ENCODE measurements at regions not wholly inside any gene's neighbourhood (a gene's known extent, or its start where the extent isn't known, plus 50 kb on each side); places are given as distances from the start of the nearest gene placed in this dataset.

GRCh38 chr12:127943481-127944210 lies 323.3 kb upstream of the TMEM132C start:
- H3K4me3 ChIP-seq (ENCODE audit: low read length): no peak overlapping the region
- TF ChIP-seq, protein P1, sequence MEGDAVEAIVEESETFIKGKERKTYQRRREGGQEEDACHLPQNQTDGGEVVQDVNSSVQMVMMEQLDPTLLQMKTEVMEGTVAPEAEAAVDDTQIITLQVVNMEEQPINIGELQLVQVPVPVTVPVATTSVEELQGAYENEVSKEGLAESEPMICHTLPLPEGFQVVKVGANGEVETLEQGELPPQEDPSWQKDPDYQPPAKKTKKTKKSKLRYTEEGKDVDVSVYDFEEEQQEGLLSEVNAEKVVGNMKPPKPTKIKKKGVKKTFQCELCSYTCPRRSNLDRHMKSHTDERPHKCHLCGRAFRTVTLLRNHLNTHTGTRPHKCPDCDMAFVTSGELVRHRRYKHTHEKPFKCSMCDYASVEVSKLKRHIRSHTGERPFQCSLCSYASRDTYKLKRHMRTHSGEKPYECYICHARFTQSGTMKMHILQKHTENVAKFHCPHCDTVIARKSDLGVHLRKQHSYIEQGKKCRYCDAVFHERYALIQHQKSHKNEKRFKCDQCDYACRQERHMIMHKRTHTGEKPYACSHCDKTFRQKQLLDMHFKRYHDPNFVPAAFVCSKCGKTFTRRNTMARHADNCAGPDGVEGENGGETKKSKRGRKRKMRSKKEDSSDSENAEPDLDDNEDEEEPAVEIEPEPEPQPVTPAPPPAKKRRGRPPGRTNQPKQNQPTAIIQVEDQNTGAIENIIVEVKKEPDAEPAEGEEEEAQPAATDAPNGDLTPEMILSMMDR (IDR thresholded peaks at IDR 0.05; ENCODE audit: insufficient read depth, low read depth, low read length, missing control alignments): no peak

DNA sequence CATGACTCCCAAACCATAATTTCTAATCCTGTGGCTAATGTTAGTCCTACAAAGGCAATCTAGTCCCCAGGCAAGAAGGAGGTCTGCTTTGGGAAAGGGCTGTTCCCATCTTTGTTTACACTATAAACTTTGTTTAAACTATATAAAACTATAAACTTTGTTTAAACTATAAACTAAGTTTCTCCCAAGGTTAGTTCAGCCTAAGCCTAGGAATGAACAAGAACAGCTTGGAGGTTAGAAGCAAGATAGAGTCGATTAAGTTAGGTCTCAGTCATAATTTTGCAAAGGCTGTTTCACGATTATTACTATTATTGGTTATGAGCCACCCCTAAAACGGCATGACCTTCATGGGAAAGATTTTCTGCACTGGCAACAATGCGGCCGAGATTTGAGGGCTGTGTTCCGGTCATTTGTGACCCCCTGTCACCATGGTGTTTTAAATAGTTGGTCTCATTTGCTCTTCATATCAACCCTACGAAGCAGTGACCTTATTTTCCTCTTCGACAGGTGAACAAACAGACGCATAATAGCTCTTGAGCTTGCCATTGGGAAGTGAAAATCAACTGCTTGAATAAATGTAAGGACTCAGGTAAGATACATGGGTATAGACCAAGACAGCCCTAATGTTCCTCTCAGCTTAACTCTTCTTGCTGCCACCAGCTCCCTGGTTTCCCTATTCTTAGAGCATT lies 322.6 kb upstream of the TMEM132C start:
- H3K4me3 ChIP-seq (ENCODE audit: low read length): no peak overlapping the region
- DNase-seq (ENCODE audit: low read depth): no peak
- TF ChIP-seq, protein P1 (IDR thresholded peaks at IDR 0.05; ENCODE audit: insufficient read depth, low read depth, low read length, missing control alignments): no peak

More at GRCh38 chr12:127943481-127944210, 323.3 kb upstream of the TMEM132C start:
- no peak for DNase-seq (ENCODE audit: low read depth)

GRCh38 chr12:127957001-127957660 lies 309.8 kb upstream of the TMEM132C start:
- H3K4me3 ChIP-seq (ENCODE audit: low read length): no peak overlapping the region
- DNase-seq (ENCODE audit: low read depth): no peak
- TF ChIP-seq, protein P1 (IDR thresholded peaks at IDR 0.05; ENCODE audit: insufficient read depth, low read depth, low read length, missing control alignments): no peak

- DNase-seq (ENCODE audit: low read depth): no peak
- TF ChIP-seq, protein P1 (IDR thresholded peaks at IDR 0.05; ENCODE audit: insufficient read depth, low read depth, low read length, missing control alignments): no peak
- H3K4me3 ChIP-seq (ENCODE audit: low read length): no peak overlapping the region
Observed at GRCh38 chr12:127962303-127962702, 304.7 kb upstream of the TMEM132C start.

DNA sequence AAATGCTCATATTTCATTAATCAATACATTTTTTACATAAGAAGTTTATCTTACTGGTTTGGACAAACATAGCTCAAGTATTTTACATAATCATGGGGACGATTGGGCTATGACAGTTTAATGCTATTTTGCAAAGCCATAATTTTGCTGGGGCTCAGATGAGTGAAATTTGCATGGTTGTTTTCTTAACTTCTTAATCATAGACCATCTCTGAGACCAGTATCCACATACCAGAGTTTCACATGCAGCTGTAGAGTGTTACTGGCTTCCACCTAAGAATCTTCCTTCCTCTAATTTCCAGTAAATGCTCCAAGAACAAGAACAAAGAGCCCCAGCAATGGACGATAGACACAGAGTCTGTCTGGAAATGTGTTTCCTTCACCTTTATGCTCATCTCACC lies 303.0 kb upstream of the TMEM132C start:
- no peak overlapping the region for H3K4me3 ChIP-seq (ENCODE audit: low read length)
- TF ChIP-seq, protein P1 (IDR thresholded peaks at IDR 0.05; ENCODE audit: insufficient read depth, low read depth, low read length, missing control alignments): no peak
- no peak for DNase-seq (ENCODE audit: low read depth)

DNA sequence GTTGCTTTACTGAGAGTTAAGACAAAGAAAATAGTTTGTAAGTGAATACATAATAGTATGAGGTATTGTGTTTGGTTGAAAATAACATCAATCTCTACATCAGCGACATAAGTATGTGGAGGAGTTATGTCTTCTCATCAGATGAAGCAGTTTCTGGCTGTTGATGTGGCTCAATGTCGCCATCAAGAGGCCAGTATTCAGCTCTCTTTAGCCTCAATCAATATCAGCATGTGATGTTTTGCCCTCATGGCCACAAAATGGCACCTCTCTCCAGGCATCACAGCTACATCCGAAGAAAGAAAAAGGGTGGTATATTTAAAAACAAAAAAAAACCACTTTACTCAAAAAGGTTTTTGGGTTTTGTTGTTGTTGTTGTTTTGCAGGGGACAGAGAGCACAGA lies 302.3 kb upstream of the TMEM132C start:
- TF ChIP-seq, protein P1 (IDR thresholded peaks at IDR 0.05; ENCODE audit: insufficient read depth, low read depth, low read length, missing control alignments): no peak
- no peak overlapping the region for H3K4me3 ChIP-seq (ENCODE audit: low read length)
- no peak for DNase-seq (ENCODE audit: low read depth)

Measured in epithelial cell of esophagus (primary cell).